ENCODE measurements at regions not wholly inside any gene's neighbourhood (a gene's known extent, or its start where the extent isn't known, plus 50 kb on each side); places are given as distances from the start of the nearest gene placed in this dataset.

GRCh38 chr2:155431004-155431507 is 732.6 kb downstream of the KCNJ3 start:
- no peak overlapping the region for H3K9ac ChIP-seq (ENCODE audit: low read depth, low read length)
- no peak overlapping the region for H3K18ac ChIP-seq (ENCODE audit: low read depth, low read length)
- no peak overlapping the region for H2BK5ac ChIP-seq (ENCODE audit: low read depth, low read length, poor library complexity, severe bottlenecking)
- H3K9me3 ChIP-seq (ENCODE audit: control insufficient read depth, insufficient read depth, low read length) = 0 out of 2 replicates have a peak, but pooled peaks cover 3% of the 10 kb centered on the region
- no peaks in the 10 kb centered on the region for H3K79me1 ChIP-seq (ENCODE audit: low read depth in 1 of 2, low read length in 2 of 2)
- H3K27ac ChIP-seq (ENCODE audit: insufficient read depth, low read length) = no peak overlapping the region
- H4K8ac ChIP-seq (ENCODE audit: low read depth in 2 of 2, low read length in 2 of 2) = no peak overlapping the region
- ChIA-PET CTCF (no interaction called here), POLR2A (ENCODE audit: unreplicated experiment) (no interaction called here)
- H3K56ac ChIP-seq (ENCODE audit: extremely low read depth, insufficient read depth, low read length) = no peak overlapping the region
- DNase-seq (no peak), ATAC-seq (ENCODE audit: low read depth) (no peak)
- H3K4me2 ChIP-seq (ENCODE audit: low read depth, low read length) = no peak overlapping the region
- no peak overlapping the region for H3K4me3 ChIP-seq (ENCODE audit: insufficient read depth, low read depth, low read length)
- no peak overlapping the region for H3K14ac ChIP-seq (replicated peaks; ENCODE audit: low read depth, low read length)
- TF ChIP-seq FOS (IDR thresholded peaks at IDR 0.05; ENCODE audit: low read depth, low read length) = no peak
- TF ChIP-seq MAZ (IDR thresholded peaks at IDR 0.05; ENCODE audit: borderline replicate concordance, low read depth, low read length) = no peak
- TF ChIP-seq RCOR1 (IDR thresholded peaks at IDR 0.05; ENCODE audit: insufficient replicate concordance, low read length) = no peak
- no peak overlapping the region for H4K91ac ChIP-seq (ENCODE audit: insufficient read depth, low read depth, low read length)
- dilution Hi-C loops (cut with HindIII; ENCODE audit: low sequenced_read_pairs, unreplicated experiment) (no loop called here), intact Hi-C loops (cut with micrococcal nuclease) (no loop called here), in situ Hi-C loops (cut with MboI; ENCODE audit: low sequenced_read_pairs) (no loop called here)
- H2BK20ac ChIP-seq (ENCODE audit: low read depth, low read length) = no peak overlapping the region
- no peaks in the 10 kb centered on the region for H3K9me1 ChIP-seq (ENCODE audit: insufficient read depth, low read length)
- H2AFZ ChIP-seq (replicated peaks; ENCODE audit: low read length, poor library complexity) = no peak overlapping the region
- BruUV-seq (replicated peaks) = no TSS peak
- H2BK120ac ChIP-seq (ENCODE audit: low read depth, low read length) = no peak overlapping the region
- no peak overlapping the region for H4K5ac ChIP-seq (ENCODE audit: low read depth, low read length)
- H3K36me3 ChIP-seq (ENCODE audit: control insufficient read depth, insufficient read depth, low read length) = no peaks in the 10 kb centered on the region
- H3K27me3 ChIP-seq (ENCODE audit: control insufficient read depth, insufficient read depth, low read length) = no peaks in the 10 kb centered on the region
- no peak overlapping the region for H3K4ac ChIP-seq (ENCODE audit: low read depth, low read length)
- no peak overlapping the region for H2AK5ac ChIP-seq (ENCODE audit: low read depth, low read length)
- no peaks in the 10 kb centered on the region for H3K4me1 ChIP-seq (ENCODE audit: control insufficient read depth, insufficient read depth, low read length)
- no peak overlapping the region for H2BK15ac ChIP-seq (ENCODE audit: low read depth, low read length)
- H3K23ac ChIP-seq (ENCODE audit: low read depth, low read length) = no peak overlapping the region
- no peaks in the 10 kb centered on the region for H4K20me1 ChIP-seq (ENCODE audit: insufficient read depth, low read length)
- H2AK9ac ChIP-seq (replicated peaks; ENCODE audit: low read depth, low read length, poor library complexity) = no peak overlapping the region
- no CpG with 5 or more reads among the region's 9 CpGs for WGBS, 2 experiments (ENCODE audit: extremely low coverage in 2 of 2, insufficient read length in 1 of 2)

All from IMR-90 (cell line).